CD4-positive, alpha-beta T cell (primary cell): ENCODE measurements at regions not wholly inside any gene's neighbourhood (a gene's known extent, or its start where the extent isn't known, plus 50 kb on each side); places are given as distances from the start of the nearest gene placed in this dataset.

Experiments
- ATAC-seq: fragments of 200-7000 bp; cut with Tn5 transposase; one replicate; pipeline ENCODE4 v1.10.0; 2022; ENCODE audit warnings: mild to moderate bottlenecking; ENCODE audit not compliant: poor library complexity
- CTCF ChIA-PET: fragments of 350-600 bp; sonication (Branson Sonifier 250); formaldehyde crosslinking; loops from one replicate; lab custom pipeline; 2021; ENCODE audit warnings: antibody characterized with exemption, inconsistent platforms; lab: Charles Lee
- POLR2A ChIA-PET: fragments of 350-600 bp; sonication (Branson Sonifier 250); formaldehyde crosslinking; loops from one replicate; lab custom pipeline; 2021; ENCODE audit warnings: antibody characterized with exemption, inconsistent platforms; lab: Charles Lee
- DNase-seq, 14 experiments: peaks; one replicate each; pipeline ENCODE4 v3.0.0-alpha.2; 2013 to 2020; ENCODE audit warnings: mixed read lengths in 2 of 14
- H3K27ac ChIP-seq, 2 donors: one replicate each; pipeline versions ENCODE4 v1.5.1 to v1.7.0; 2013; ENCODE audit warnings: low read length in 2 of 2, low read depth in 1 of 2, mild to moderate bottlenecking in 1 of 2
- H3K27me3 ChIP-seq, 2 experiments: 1 replicate in 1 of 2; 2 replicates in 1 of 2; pipeline versions ENCODE4 v1.6.1 to v1.7.0; 2013; ENCODE audit warnings: low read length in 2 of 2, control low read depth in 1 of 2, mild to moderate bottlenecking in 1 of 2, moderate library complexity in 1 of 2; ENCODE audit not compliant: insufficient read depth in 2 of 2, control insufficient read depth in 1 of 2
- H3K36me3 ChIP-seq: one replicate; pipeline ENCODE4 v1.6.1; 2013; ENCODE audit warnings: low read length, control low read depth; ENCODE audit not compliant: insufficient read depth
- H3K4me1 ChIP-seq: one replicate; pipeline ENCODE4 v1.6.1; 2013; ENCODE audit warnings: low read length, control low read depth; ENCODE audit not compliant: insufficient read depth
- H3K4me3 ChIP-seq: one replicate; pipeline ENCODE4 v1.5.1; 2013; ENCODE audit warnings: mild to moderate bottlenecking, low read length, moderate library complexity
- H3K9me3 ChIP-seq, 2 experiments: 1 replicate in 1 of 2; 2 replicates in 1 of 2; pipeline versions ENCODE4 v1.6.1 to v1.7.0; 2013; ENCODE audit warnings: low read length in 2 of 2, mild to moderate bottlenecking in 2 of 2, control low read depth in 1 of 2, moderate library complexity in 1 of 2; ENCODE audit not compliant: control insufficient read depth in 1 of 2, insufficient read depth in 1 of 2
- H3K27ac Mint-ChIP-seq: one replicate; pipeline ENCODE4 v1.8.0; 2020; ENCODE audit warnings: mixed read lengths
- H3K27me3 Mint-ChIP-seq: one replicate; pipeline ENCODE4 v1.8.0; 2021; ENCODE audit warnings: mixed read lengths
- H3K36me3 Mint-ChIP-seq: one replicate; pipeline ENCODE4 v1.8.0; 2021; ENCODE audit warnings: low read depth, mixed read lengths
- H3K4me1 Mint-ChIP-seq: one replicate; pipeline ENCODE4 v1.8.0; 2021; ENCODE audit warnings: low read depth, mixed read lengths
- H3K4me3 Mint-ChIP-seq: one replicate; pipeline ENCODE4 v1.8.0; 2020; ENCODE audit warnings: mild to moderate bottlenecking, mixed read lengths
- H3K9me3 Mint-ChIP-seq: one replicate; pipeline ENCODE4 v1.8.0; 2020; ENCODE audit warnings: mixed read lengths
- intact Hi-C, 2 experiments: fragments of 100-400 bp; cut with DNase I in 1 of 2; cut with micrococcal nuclease in 1 of 2; formaldehyde crosslinking; loops; one replicate each; pipeline versions ENCODE4 v1.15.1 to v1.9.0; 2023 to 2025; cut with DNase I, micrococcal nuclease
- TF ChIP-seq, protein P1 (sequence below): fragments of 200-600 bp; IDR thresholded peaks from one replicate; pipeline ENCODE4 v1.8.0; 2022; ENCODE audit warnings: antibody characterized with exemption, mild to moderate bottlenecking

DNA sequence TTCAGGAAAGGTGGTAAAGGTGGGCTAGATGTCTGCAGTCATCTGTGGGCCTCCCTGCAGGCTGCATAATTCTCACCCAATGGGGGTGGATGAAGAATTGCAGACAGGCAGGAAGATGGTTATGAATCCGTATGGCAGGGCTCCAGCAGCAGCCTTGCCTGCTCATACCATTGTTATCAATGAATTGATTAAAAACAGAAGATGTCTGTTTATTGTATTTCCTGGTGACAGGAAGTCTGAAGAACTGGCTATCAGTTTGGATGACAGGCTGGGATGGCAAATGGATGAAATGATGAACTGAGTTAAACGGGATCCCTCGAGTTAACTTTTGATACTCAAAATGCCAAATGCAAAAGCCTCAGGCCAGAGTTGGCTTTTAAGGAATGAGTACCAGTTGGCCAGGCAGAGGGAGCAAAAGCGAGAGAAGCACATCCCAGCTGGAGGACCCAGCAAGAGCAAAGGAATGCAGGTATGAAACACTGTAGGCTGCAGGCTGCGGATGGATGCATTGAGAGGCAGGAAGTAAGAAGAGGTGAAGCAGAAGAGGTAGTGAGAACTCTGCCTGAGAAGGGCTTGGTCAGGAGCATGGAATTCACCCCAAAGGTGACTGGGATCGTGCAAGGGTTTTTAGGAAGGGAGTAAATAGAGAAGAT, 550.0 kb upstream of the TBX3 start:
- intact Hi-C loops = no loop called here
- ATAC-seq (no peak), DNase-seq (no peak)
- H3K27me3 ChIP-seq = no peaks in the 10 kb centered on the region
- Mint-ChIP-seq H3K9me3 (no peaks in the 10 kb centered on the region), H3K27ac (no peak overlapping the region), H3K27me3 (no peaks in the 10 kb centered on the region), H3K4me3 (no peak overlapping the region), H3K36me3 (no peaks in the 10 kb centered on the region), H3K4me1 (no peaks in the 10 kb centered on the region)
- ChIA-PET CTCF (no interaction called here), POLR2A (no interaction called here)
- no peaks in the 10 kb centered on the region for H3K4me1 ChIP-seq
- no peaks in the 10 kb centered on the region for H3K36me3 ChIP-seq
- TF ChIP-seq, protein P1, sequence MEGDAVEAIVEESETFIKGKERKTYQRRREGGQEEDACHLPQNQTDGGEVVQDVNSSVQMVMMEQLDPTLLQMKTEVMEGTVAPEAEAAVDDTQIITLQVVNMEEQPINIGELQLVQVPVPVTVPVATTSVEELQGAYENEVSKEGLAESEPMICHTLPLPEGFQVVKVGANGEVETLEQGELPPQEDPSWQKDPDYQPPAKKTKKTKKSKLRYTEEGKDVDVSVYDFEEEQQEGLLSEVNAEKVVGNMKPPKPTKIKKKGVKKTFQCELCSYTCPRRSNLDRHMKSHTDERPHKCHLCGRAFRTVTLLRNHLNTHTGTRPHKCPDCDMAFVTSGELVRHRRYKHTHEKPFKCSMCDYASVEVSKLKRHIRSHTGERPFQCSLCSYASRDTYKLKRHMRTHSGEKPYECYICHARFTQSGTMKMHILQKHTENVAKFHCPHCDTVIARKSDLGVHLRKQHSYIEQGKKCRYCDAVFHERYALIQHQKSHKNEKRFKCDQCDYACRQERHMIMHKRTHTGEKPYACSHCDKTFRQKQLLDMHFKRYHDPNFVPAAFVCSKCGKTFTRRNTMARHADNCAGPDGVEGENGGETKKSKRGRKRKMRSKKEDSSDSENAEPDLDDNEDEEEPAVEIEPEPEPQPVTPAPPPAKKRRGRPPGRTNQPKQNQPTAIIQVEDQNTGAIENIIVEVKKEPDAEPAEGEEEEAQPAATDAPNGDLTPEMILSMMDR = no peak
- H3K4me3 ChIP-seq = no peak overlapping the region
- peaks cover 0 to 4% of the 10 kb centered on the region in 2 experiments for H3K9me3 ChIP-seq
- no peak overlapping the region for H3K27ac ChIP-seq

DNA sequence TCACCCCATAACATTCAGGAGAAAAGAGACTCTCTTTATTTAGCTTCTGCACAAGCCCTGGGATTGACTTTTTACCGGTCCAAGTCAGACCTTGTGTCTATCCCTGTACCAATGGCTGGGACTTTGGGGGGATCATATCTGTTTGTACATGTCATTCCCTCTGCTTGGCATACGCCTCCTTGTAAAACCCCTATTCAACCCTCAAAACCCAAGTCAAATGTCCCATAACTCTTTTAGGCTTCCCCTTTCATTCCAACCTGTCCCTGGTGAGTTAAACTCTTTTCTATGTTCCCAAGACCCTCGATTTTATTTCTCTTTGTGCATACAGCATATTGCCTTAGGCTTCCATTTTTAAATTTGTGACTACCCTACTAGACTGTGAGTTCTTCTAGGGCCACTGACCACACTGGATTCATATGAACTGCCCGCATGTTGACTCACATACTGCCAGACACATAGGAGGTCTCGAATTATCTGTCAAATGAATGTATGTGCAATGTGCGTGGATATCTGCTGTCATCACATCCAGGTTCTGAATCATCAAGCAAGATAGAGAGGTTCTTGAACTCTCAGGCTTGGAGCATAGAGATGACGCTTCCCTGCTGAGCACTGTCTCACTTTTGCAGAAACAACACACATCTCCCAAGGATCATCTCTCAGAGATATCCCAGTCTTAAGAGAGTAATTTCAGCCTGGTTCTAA, 548.6 kb upstream of the TBX3 start:
- DNase-seq = no peak
- ChIA-PET CTCF (no interaction called here), POLR2A (no interaction called here)
- H3K27me3 Mint-ChIP-seq = no peaks in the 10 kb centered on the region
- no peak for ATAC-seq
- no peaks in the 10 kb centered on the region for H3K4me1 Mint-ChIP-seq
- H3K4me3 ChIP-seq = no peak overlapping the region
- intact Hi-C loops = no loop called here
- no peaks in the 10 kb centered on the region for H3K9me3 Mint-ChIP-seq
- no peak overlapping the region for H3K4me3 Mint-ChIP-seq
- H3K27ac ChIP-seq = no peak overlapping the region
- peaks cover 0 to 4% of the 10 kb centered on the region in 2 experiments for H3K9me3 ChIP-seq
- no peaks in the 10 kb centered on the region for H3K4me1 ChIP-seq
- no peaks in the 10 kb centered on the region for H3K27me3 ChIP-seq
- TF ChIP-seq, protein P1 = no peak
- no peak overlapping the region for H3K27ac Mint-ChIP-seq
- H3K36me3 ChIP-seq = no peaks in the 10 kb centered on the region
- H3K36me3 Mint-ChIP-seq = no peaks in the 10 kb centered on the region

DNA sequence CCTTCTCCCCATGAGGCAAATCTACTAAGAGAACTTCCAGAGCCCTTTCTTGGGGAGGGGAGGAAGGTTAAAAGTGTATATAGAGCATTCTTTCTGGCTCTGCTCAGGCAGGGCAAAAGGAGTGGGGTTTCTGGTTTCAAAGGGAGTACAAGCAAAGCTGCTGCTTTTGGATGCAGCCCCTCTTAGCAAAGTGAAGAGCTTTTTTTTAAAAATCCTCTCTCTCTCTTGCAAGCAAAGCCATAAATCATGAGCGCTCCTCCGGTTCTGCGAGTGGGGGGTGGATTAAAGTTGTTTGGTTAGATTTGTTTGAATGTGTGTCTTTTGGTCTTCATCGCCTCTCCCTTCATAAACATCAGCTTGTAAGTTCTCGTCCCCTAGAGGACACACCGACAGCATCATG, 546.6 kb upstream of the TBX3 start:
- no peaks in the 10 kb centered on the region for H3K4me1 ChIP-seq
- H3K9me3 ChIP-seq = peaks cover 0 to 9% of the 10 kb centered on the region in 2 experiments
- no peak overlapping the region for H3K4me3 ChIP-seq
- no peak for ATAC-seq
- no peaks in the 10 kb centered on the region for H3K36me3 ChIP-seq
- Mint-ChIP-seq H3K27ac (no peak overlapping the region), H3K4me1 (no peaks in the 10 kb centered on the region), H3K27me3 (no peaks in the 10 kb centered on the region), H3K9me3 (no peaks in the 10 kb centered on the region), H3K4me3 (no peak overlapping the region), H3K36me3 (no peaks in the 10 kb centered on the region)
- no peak for DNase-seq
- no peaks in the 10 kb centered on the region for H3K27me3 ChIP-seq
- no peak overlapping the region for H3K27ac ChIP-seq
- intact Hi-C loops = no loop called here
- POLR2A ChIA-PET = no interaction called here
- TF ChIP-seq, protein P1 = no peak
- CTCF ChIA-PET = no interaction called here
